H1 (cell line): ENCODE measurements at regions not wholly inside any gene's neighbourhood (a gene's known extent, or its start where the extent isn't known, plus 50 kb on each side); places are given as distances from the start of the nearest gene placed in this dataset.

Experiments
- CTCF ChIA-PET: fragments of 300-600 bp; sonication (Branson Sonifier 250); formaldehyde crosslinking; loops from one replicate; lab custom pipeline; 2021; ENCODE audit not compliant: partially characterized antibody; lab: Charles Lee
- POLR2A ChIA-PET: fragments of 300-600 bp; sonication (Branson Sonifier 250); formaldehyde crosslinking; loops from one replicate; lab custom pipeline; 2021; ENCODE audit warnings: inconsistent platforms; ENCODE audit not compliant: partially characterized antibody; lab: Charles Lee
- DNase-seq, 2 experiments: peaks; one replicate each; pipeline versions ENCODE4 v3.0.0 to v3.0.0-alpha.2; 2010 to 2022; ENCODE audit warnings: low spot score in 2 of 2, low read depth in 1 of 2, mixed read lengths in 1 of 2
- FAIRE-seq: peaks from 2 replicates; lab custom pipeline; 2011; peaks lifted over from hg19 to GRCh38; lab: Jason Lieb, UNC
- H2AFZ ChIP-seq: 2 replicates; pipeline ENCODE4 v1.8.1; 2012; ENCODE audit warnings: low read length, inconsistent platforms
- H2AK5ac ChIP-seq: 2 replicates; pipeline ENCODE4 v1.6.1; 2013; ENCODE audit warnings: low read depth, low read length
- H2BK120ac ChIP-seq: replicated peaks from 2 replicates; pipeline ENCODE3; 2013; ENCODE audit warnings: low read depth, low read length, inconsistent platforms
- H2BK12ac ChIP-seq: 2 replicates; pipeline ENCODE4 v1.6.1; 2013; ENCODE audit warnings: low read depth, low read length
- H2BK15ac ChIP-seq: 2 replicates; pipeline ENCODE4 v1.6.1; 2013; ENCODE audit warnings: low read length
- H2BK20ac ChIP-seq: 2 replicates; pipeline ENCODE4 v1.6.1; 2013; ENCODE audit warnings: low read length
- H2BK5ac ChIP-seq: 2 replicates; pipeline ENCODE4 v1.6.1; 2013; ENCODE audit warnings: low read depth, low read length
- H3K14ac ChIP-seq: 2 replicates; pipeline ENCODE4 v1.6.1; 2013; ENCODE audit warnings: inconsistent platforms; ENCODE audit not compliant: insufficient read length
- H3K18ac ChIP-seq: 2 replicates; pipeline ENCODE4 v1.6.1; 2013; ENCODE audit warnings: low read length; ENCODE audit errors: extremely low read depth
- H3K23ac ChIP-seq: 2 replicates; pipeline ENCODE4 v1.6.1; 2013; ENCODE audit warnings: inconsistent platforms; ENCODE audit not compliant: insufficient read length
- H3K23me2 ChIP-seq: 2 replicates; pipeline ENCODE4 v1.6.1; 2013; ENCODE audit warnings: low read depth, low read length
- H3K27ac ChIP-seq: 2 replicates; pipeline ENCODE4 v1.6.1; 2011; ENCODE audit warnings: low read depth, low read length, inconsistent platforms
- H3K27me3 ChIP-seq, 4 experiments: replicated peaks in 1 of 4; 1 replicate in 1 of 4; 2 replicates in 3 of 4; pipeline versions ENCODE4 v1.6.1 to v1.8.1; 2011 to 2013; ENCODE audit warnings: low read length in 3 of 4, mild to moderate bottlenecking in 3 of 4, inconsistent platforms in 2 of 4, mixed read lengths in 2 of 4, moderate library complexity in 1 of 4; ENCODE audit not compliant: control insufficient read depth in 3 of 4, insufficient read depth in 3 of 4; ENCODE audit errors: extremely low read depth in 1 of 4
- H3K36me3 ChIP-seq, 4 experiments: 2 replicates each; pipeline versions ENCODE4 v1.6.1 to v1.8.1; 2011 to 2013; ENCODE audit warnings: mild to moderate bottlenecking in 4 of 4, low read length in 3 of 4, moderate library complexity in 2 of 4, control low read depth in 1 of 4, inconsistent platforms in 1 of 4; ENCODE audit not compliant: insufficient read depth in 4 of 4, control insufficient read depth in 2 of 4
- H3K4ac ChIP-seq: replicated peaks from 2 replicates; pipeline ENCODE3; 2013; ENCODE audit warnings: low read length, low read depth, mixed read lengths, inconsistent platforms; ENCODE audit not compliant: insufficient read length
- H3K4me1 ChIP-seq, 4 experiments: replicated peaks in 1 of 4; 1 replicate in 1 of 4; 2 replicates in 3 of 4; pipeline versions ENCODE4 v1.6.1 to v1.8.1; 2011 to 2013; ENCODE audit warnings: low read length in 3 of 4, inconsistent platforms in 2 of 4, mixed read lengths in 1 of 4; ENCODE audit not compliant: insufficient read depth in 4 of 4, control insufficient read depth in 3 of 4
- H3K4me2 ChIP-seq, 2 experiments: 2 replicates each; pipeline versions ENCODE4 v1.6.1 to v1.8.1; 2011 to 2013; ENCODE audit warnings: low read depth in 2 of 2, low read length in 2 of 2, control low read depth in 1 of 2, inconsistent platforms in 1 of 2, mild to moderate bottlenecking in 1 of 2; ENCODE audit not compliant: insufficient read depth in 1 of 2
- H3K4me3 ChIP-seq, 4 experiments: fragments of 200-600, 300-600 bp in 1 of 4; sonication (generic), shearing (Covaris generic), sonication (Bioruptor Twin) in 1 of 4; 2 replicates each; pipeline versions ENCODE4 v1.5.1 to v1.8.1; 2011 to 2016; ENCODE audit warnings: low read length in 4 of 4, low read depth in 3 of 4, control low read depth in 2 of 4, inconsistent platforms in 2 of 4, mild to moderate bottlenecking in 2 of 4, mixed read lengths in 1 of 4, moderate library complexity in 1 of 4; ENCODE audit not compliant: insufficient read depth in 2 of 4; ENCODE audit errors: extremely low read depth in 1 of 4
- H3K56ac ChIP-seq: replicated peaks from 2 replicates; pipeline ENCODE3; 2013; ENCODE audit warnings: low read depth, mild to moderate bottlenecking, mixed read lengths, low read length, inconsistent platforms; ENCODE audit not compliant: insufficient read length
- H3K79me1 ChIP-seq: 2 replicates; pipeline ENCODE4 v1.6.1; 2013; ENCODE audit warnings: low read depth, low read length, control low read depth
- H3K79me2 ChIP-seq, 2 experiments: 2 replicates each; pipeline versions ENCODE4 v1.6.1 to v1.8.1; 2012 to 2013; ENCODE audit warnings: low read length in 2 of 2, mild to moderate bottlenecking in 2 of 2, inconsistent platforms in 1 of 2; ENCODE audit not compliant: insufficient read depth in 2 of 2, control insufficient read depth in 1 of 2
- H3K9ac ChIP-seq, 4 experiments: replicated peaks in 1 of 4; 1 replicate in 1 of 4; 2 replicates in 3 of 4; pipeline versions ENCODE4 v1.6.1 to v1.8.1; 2011 to 2013; ENCODE audit warnings: low read depth in 3 of 4, low read length in 3 of 4, control low read depth in 2 of 4, mild to moderate bottlenecking in 2 of 4, moderate library complexity in 2 of 4, inconsistent platforms in 1 of 4; ENCODE audit errors: extremely low read depth in 1 of 4
- H3K9me3 ChIP-seq, 2 experiments: 2 replicates each; pipeline versions ENCODE4 v1.6.1 to v1.8.1; 2012 to 2013; ENCODE audit warnings: mild to moderate bottlenecking in 2 of 2, moderate library complexity in 2 of 2, control low read depth in 1 of 2, inconsistent platforms in 1 of 2, low read depth in 1 of 2, low read length in 1 of 2, mixed read lengths in 1 of 2; ENCODE audit not compliant: insufficient read depth in 2 of 2
- H4K20me1 ChIP-seq, 2 experiments: replicated peaks in 1 of 2; 2 replicates each; pipeline versions ENCODE3 to v1.8.1; 2011 to 2013; ENCODE audit warnings: inconsistent platforms in 2 of 2, low read length in 2 of 2, mild to moderate bottlenecking in 1 of 2; ENCODE audit not compliant: insufficient read depth in 2 of 2, control insufficient read depth in 1 of 2
- H4K5ac ChIP-seq: 2 replicates; pipeline ENCODE4 v1.6.1; 2013; ENCODE audit warnings: low read length, low read depth, mixed read lengths, inconsistent platforms; ENCODE audit not compliant: insufficient read length
- H4K8ac ChIP-seq: 2 replicates; pipeline ENCODE4 v1.8.0; 2013; ENCODE audit warnings: mild to moderate bottlenecking, moderate library complexity, low read length, inconsistent platforms; ENCODE audit not compliant: insufficient read depth; ENCODE audit errors: extremely low read depth
- H4K91ac ChIP-seq: replicated peaks from 2 replicates; pipeline ENCODE3; 2013; ENCODE audit warnings: low read length, mixed read lengths, inconsistent platforms; ENCODE audit not compliant: insufficient read length
- CBX5 ChIP-seq: fragments of 300-800, 300-1000 bp; sonication (generic); IDR thresholded peaks from 2 replicates; pipeline ENCODE4 v1.7.1; 2016; ENCODE audit warnings: antibody characterized with exemption, low read length, low read depth
- JUN ChIP-seq: IDR thresholded peaks from 2 replicates; pipeline ENCODE4 v1.6.1; 2011; ENCODE audit warnings: low read depth, mild to moderate bottlenecking, improper control_type of control experiment, low read length
- KDM4A ChIP-seq: IDR thresholded peaks from one replicate; pipeline ENCODE4 v1.7.1; 2012; ENCODE audit warnings: low read depth, mild to moderate bottlenecking, moderate library complexity, low read length, inconsistent platforms; ENCODE audit not compliant: severe bottlenecking
- POLR2A ChIP-seq, 2 experiments: IDR thresholded peaks; 1 replicate in 1 of 2; 2 replicates in 1 of 2; pipeline ENCODE4 v1.6.1; 2011; ENCODE audit warnings: low read depth in 2 of 2, low read length in 2 of 2, mild to moderate bottlenecking in 2 of 2; ENCODE audit errors: control extremely low read depth in 1 of 2
- SP1 ChIP-seq: IDR thresholded peaks from 2 replicates; pipeline ENCODE4 v1.6.1; 2011; ENCODE audit warnings: low read depth, low read length
- TAF7 ChIP-seq: optimal IDR thresholded peaks from 2 replicates; pipeline ENCODE3; 2011; ENCODE audit warnings: low read depth, mild to moderate bottlenecking, inconsistent platforms, low read length, moderate library complexity, borderline replicate concordance
- ZNF274 ChIP-seq: IDR thresholded peaks from 2 replicates; pipeline ENCODE4 v1.7.0; 2012; ENCODE audit warnings: low read length, borderline replicate concordance; ENCODE audit errors: extremely low read depth
- WGBS, 2 experiments: shearing (Covaris generic) in 1 of 2; methylation state at CpG; one replicate each; pipeline versions ENCODE4 v1.1.6 to v1.1.7; 2013 to 2015; ENCODE audit warnings: low lambda C conversion rate in 2 of 2, mixed read lengths in 2 of 2, inconsistent platforms in 1 of 2, low coverage in 1 of 2, missing lambda C conversion rate in 1 of 2; ENCODE audit not compliant: insufficient replicate concordance in 2 of 2, insufficient coverage in 1 of 2, insufficient read length in 1 of 2; ENCODE audit errors: extremely low coverage in 1 of 2, missing lambda C conversion rate in 1 of 2; 5-methylcytosine and 5-hydroxymethylcytosine counted together

GRCh38 chr3:6492306-6492705, 368.6 kb upstream of the GRM7 start:
- no peak overlapping the region for H2BK120ac ChIP-seq
- H4K5ac ChIP-seq: no peak overlapping the region
- no peaks in the 10 kb centered on the region for H4K20me1 ChIP-seq
- WGBS, 2 experiments: 93% methylated on average over 1 of the region's 1 CpG; no CpG with 5 or more reads in 1 of the 2 experiments
- H3K27me3 ChIP-seq: no peaks in the 10 kb centered on the region
- H3K14ac ChIP-seq: no peak overlapping the region
- H2BK5ac ChIP-seq: no peak overlapping the region
- no peaks in the 10 kb centered on the region for H3K36me3 ChIP-seq
- H3K9ac ChIP-seq: no peak overlapping the region
- H3K56ac ChIP-seq: no peak overlapping the region
- H3K23ac ChIP-seq: no peak overlapping the region
- no peak overlapping the region for H4K91ac ChIP-seq
- no peaks in the 10 kb centered on the region for H3K4me1 ChIP-seq
- H4K8ac ChIP-seq: no peak overlapping the region
- no peak overlapping the region for H3K4me3 ChIP-seq
- no peaks in the 10 kb centered on the region; the same call in 1 of the 2 replicates for H3K23me2 ChIP-seq
- no peak for DNase-seq
- H3K27ac ChIP-seq: no peak overlapping the region
- no peaks in the 10 kb centered on the region for H3K9me3 ChIP-seq
- H3K4me2 ChIP-seq: no peak overlapping the region
- H3K4ac ChIP-seq: no peak overlapping the region
- no peak overlapping the region for H2BK12ac ChIP-seq
- no peak overlapping the region for H3K18ac ChIP-seq
- ChIA-PET CTCF (no interaction called here), POLR2A (no interaction called here)
- H3K79me1 ChIP-seq: no peaks in the 10 kb centered on the region
- H2BK20ac ChIP-seq: no peak overlapping the region
- H3K79me2 ChIP-seq: no peaks in the 10 kb centered on the region
- no peak for FAIRE-seq
- H2AK5ac ChIP-seq: no peak overlapping the region
- H2AFZ ChIP-seq: no peak overlapping the region
- no peak overlapping the region for H2BK15ac ChIP-seq
- TF ChIP-seq TAF7 (no peak), KDM4A (no peak), ZNF274 (no peak), JUN (no peak), POLR2A (IDR thresholded peaks at IDR 0.05; ENCODE audit: control extremely low read depth in 1 of 2, low read depth in 2 of 2, low read length in 2 of 2) (no peak), CBX5 (no peak), SP1 (no peak)
